Muscle layer of colon (tissue), 2 donors: ENCODE measurements at regions not wholly inside any gene's neighbourhood (a gene's known extent, or its start where the extent isn't known, plus 50 kb on each side); places are given as distances from the start of the nearest gene placed in this dataset.
"Not testable (repeated sequence)": the region's sequence is repeated elsewhere in the genome, so short reads cannot be mapped to it uniquely, and the experiment has no call there.

Source experiments
- H3K27ac ChIP-seq: one replicate; pipeline ENCODE4 v1.7.0; 2013; ENCODE audit warnings: low read depth, mild to moderate bottlenecking, low read length, moderate library complexity
- H3K27me3 ChIP-seq, 2 donors: one replicate each; pipeline ENCODE4 v1.7.0; 2013; ENCODE audit warnings: low read length in 2 of 2, mild to moderate bottlenecking in 2 of 2; ENCODE audit not compliant: insufficient read depth in 2 of 2, control insufficient read depth in 1 of 2
- H3K36me3 ChIP-seq: one replicate; pipeline ENCODE4 v1.7.0; 2013; ENCODE audit warnings: mild to moderate bottlenecking, low read length; ENCODE audit not compliant: insufficient read depth
- H3K4me1 ChIP-seq: one replicate; pipeline ENCODE4 v1.7.0; 2013; ENCODE audit warnings: mild to moderate bottlenecking, low read length; ENCODE audit not compliant: insufficient read depth
- H3K4me3 ChIP-seq, 2 donors: one replicate each; pipeline ENCODE4 v1.7.0; 2013; ENCODE audit warnings: low read length in 2 of 2, low read depth in 1 of 2, mild to moderate bottlenecking in 1 of 2, moderate library complexity in 1 of 2
- H3K9ac ChIP-seq: one replicate; pipeline ENCODE4 v1.7.0; 2013; ENCODE audit warnings: low read length
- H3K9me3 ChIP-seq: one replicate; pipeline ENCODE4 v1.7.0; 2013; ENCODE audit warnings: mild to moderate bottlenecking, low read length
- donor health status: abdominal sarcoma.
- donor health status: Adenocarcinoma of cecum.

- Histone ChIP-seq H3K9me3 (no peaks in the 10 kb centered on the region), H3K36me3 (no peaks in the 10 kb centered on the region), H3K27ac (no peak overlapping the region), H3K4me3 (no peak overlapping the region), H3K4me1 (no peaks in the 10 kb centered on the region), H3K27me3 (no peaks in the 10 kb centered on the region), H3K9ac (no peak overlapping the region)
Observed at GRCh38 chr13:101003566-101003965, 329.0 kb upstream of the TMTC4 start.

- no peak overlapping the region for H3K27ac ChIP-seq
- no peaks in the 10 kb centered on the region for H3K9me3 ChIP-seq
- H3K4me1 ChIP-seq = no peaks in the 10 kb centered on the region
- H3K4me3 ChIP-seq = no peak overlapping the region
- no peaks in the 10 kb centered on the region for H3K36me3 ChIP-seq
- no peak overlapping the region for H3K9ac ChIP-seq
- H3K27me3 ChIP-seq = no peaks in the 10 kb centered on the region
Observed at GRCh38 chr13:100989392-100989791, 314.8 kb upstream of the TMTC4 start.

GRCh38 chr13:100988921-100989320 is 314.3 kb upstream of the TMTC4 start:
- H3K4me1 ChIP-seq = no peaks in the 10 kb centered on the region
- no peak overlapping the region for H3K4me3 ChIP-seq
- no peaks in the 10 kb centered on the region for H3K27me3 ChIP-seq
- no peak overlapping the region for H3K9ac ChIP-seq
- no peaks in the 10 kb centered on the region for H3K9me3 ChIP-seq
- no peak overlapping the region for H3K27ac ChIP-seq
- no peaks in the 10 kb centered on the region for H3K36me3 ChIP-seq

GRCh38 chr13:100987948-100988347 is 313.4 kb upstream of the TMTC4 start:
- H3K36me3 ChIP-seq = no peaks in the 10 kb centered on the region

GRCh38 chr13:100986571-100986970 is 312.0 kb upstream of the TMTC4 start:
- Histone ChIP-seq H3K4me3 (no peak overlapping the region), H3K36me3 (no peaks in the 10 kb centered on the region), H3K27me3 (no peaks in the 10 kb centered on the region), H3K27ac (no peak overlapping the region), H3K9ac (no peak overlapping the region), H3K9me3 (no peaks in the 10 kb centered on the region), H3K4me1 (no peaks in the 10 kb centered on the region)

More at GRCh38 chr13:100987948-100988347, 313.4 kb upstream of the TMTC4 start:
- no peak overlapping the region for H3K4me3 ChIP-seq
- no peaks in the 10 kb centered on the region for H3K27me3 ChIP-seq
- H3K4me1 ChIP-seq = no peaks in the 10 kb centered on the region
- no peak overlapping the region for H3K27ac ChIP-seq
- H3K9ac ChIP-seq = no peak overlapping the region
- H3K9me3 ChIP-seq = no peaks in the 10 kb centered on the region

- Histone ChIP-seq H3K4me3 (no peak overlapping the region), H3K4me1 (no peaks in the 10 kb centered on the region), H3K27me3 (no peaks in the 10 kb centered on the region), H3K27ac (no peak overlapping the region), H3K9ac (no peak overlapping the region), H3K9me3 (no peaks in the 10 kb centered on the region), H3K36me3 (no peaks in the 10 kb centered on the region)
Observed at GRCh38 chr13:100984085-100984705, 309.6 kb upstream of the TMTC4 start.

- Histone ChIP-seq H3K27me3 (no peaks in the 10 kb centered on the region), H3K27ac (no peak overlapping the region), H3K9ac (no peak overlapping the region), H3K9me3 (no peaks in the 10 kb centered on the region), H3K36me3 (no peaks in the 10 kb centered on the region), H3K4me3 (no peak overlapping the region), H3K4me1 (no peaks in the 10 kb centered on the region)
Observed at GRCh38 chr13:100983111-100983510, 308.5 kb upstream of the TMTC4 start.

- H3K9ac ChIP-seq = no peak overlapping the region
- no peak overlapping the region for H3K27ac ChIP-seq
- H3K36me3 ChIP-seq = no peaks in the 10 kb centered on the region
- H3K27me3 ChIP-seq = no peaks in the 10 kb centered on the region
- no peaks in the 10 kb centered on the region for H3K9me3 ChIP-seq
- H3K4me3 ChIP-seq = no peak overlapping the region
- H3K4me1 ChIP-seq = no peaks in the 10 kb centered on the region
Observed at GRCh38 chr13:100980171-100980570, 305.6 kb upstream of the TMTC4 start.

GRCh38 chr13:100977841-100978240 is 303.2 kb upstream of the TMTC4 start:
- Histone ChIP-seq H3K36me3 (no peaks in the 10 kb centered on the region), H3K27me3 (no peaks in the 10 kb centered on the region), H3K27ac (no peak overlapping the region), H3K9ac (no peak overlapping the region), H3K4me3 (no peak overlapping the region), H3K9me3 (no peaks in the 10 kb centered on the region), H3K4me1 (no peaks in the 10 kb centered on the region)

- H3K36me3 ChIP-seq = no peaks in the 10 kb centered on the region
- H3K27ac ChIP-seq = no peak overlapping the region
- no peaks in the 10 kb centered on the region for H3K4me1 ChIP-seq
- no peak overlapping the region for H3K9ac ChIP-seq
- no peak overlapping the region for H3K4me3 ChIP-seq
- no peaks in the 10 kb centered on the region for H3K27me3 ChIP-seq
- no peaks in the 10 kb centered on the region for H3K9me3 ChIP-seq
Observed at GRCh38 chr13:100976993-100977392, 302.4 kb upstream of the TMTC4 start.

GRCh38 chr13:100975666-100976065 is 301.1 kb upstream of the TMTC4 start:
- H3K4me1 ChIP-seq, H3K4me3 ChIP-seq, H3K27ac ChIP-seq, H3K27me3 ChIP-seq, H3K9ac ChIP-seq, H3K9me3 ChIP-seq, H3K36me3 ChIP-seq: not testable (repeated sequence)

GRCh38 chr13:100962585-100962984 is 288.0 kb upstream of the TMTC4 start:
- Histone ChIP-seq H3K9ac (no peak overlapping the region), H3K27ac (no peak overlapping the region), H3K9me3 (no peaks in the 10 kb centered on the region), H3K4me3 (no peak overlapping the region), H3K4me1 (no peaks in the 10 kb centered on the region), H3K27me3 (no peaks in the 10 kb centered on the region), H3K36me3 (no peaks in the 10 kb centered on the region)
